Ecto neural progenitor cell (in vitro differentiated cells): ENCODE measurements at regions not wholly inside any gene's neighbourhood (a gene's known extent, or its start where the extent isn't known, plus 50 kb on each side); places are given as distances from the start of the nearest gene placed in this dataset.
"Not testable (repeated sequence)": the region's sequence is repeated elsewhere in the genome, so short reads cannot be mapped to it uniquely, and the experiment has no call there.

Experiments used
- DNase-seq: peaks from one replicate; pipeline ENCODE4 v3.0.0-alpha.2; 2018; ENCODE audit warnings: low spot score

DNA sequence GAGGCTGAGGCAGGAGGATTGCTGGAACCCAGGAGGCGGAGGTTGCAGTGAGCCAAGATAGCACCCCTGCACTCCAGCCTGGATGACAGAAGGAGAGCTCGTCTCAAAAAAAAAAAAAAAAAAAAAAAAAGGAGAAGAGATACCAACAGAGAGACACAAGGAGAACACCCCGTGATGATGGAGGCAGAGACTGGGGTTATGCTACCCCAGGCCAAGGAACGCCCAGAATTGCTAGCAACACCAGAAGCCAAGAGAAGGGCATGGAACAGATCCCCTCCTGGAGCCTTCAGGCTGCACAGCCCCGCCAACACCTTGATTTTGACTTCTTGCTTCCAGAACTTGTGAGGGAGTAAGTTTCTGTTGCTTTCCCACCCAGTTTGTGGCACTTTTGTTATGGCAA lies 148.0 kb upstream of the FOXN3 start:
- DNase-seq: no peak

DNA sequence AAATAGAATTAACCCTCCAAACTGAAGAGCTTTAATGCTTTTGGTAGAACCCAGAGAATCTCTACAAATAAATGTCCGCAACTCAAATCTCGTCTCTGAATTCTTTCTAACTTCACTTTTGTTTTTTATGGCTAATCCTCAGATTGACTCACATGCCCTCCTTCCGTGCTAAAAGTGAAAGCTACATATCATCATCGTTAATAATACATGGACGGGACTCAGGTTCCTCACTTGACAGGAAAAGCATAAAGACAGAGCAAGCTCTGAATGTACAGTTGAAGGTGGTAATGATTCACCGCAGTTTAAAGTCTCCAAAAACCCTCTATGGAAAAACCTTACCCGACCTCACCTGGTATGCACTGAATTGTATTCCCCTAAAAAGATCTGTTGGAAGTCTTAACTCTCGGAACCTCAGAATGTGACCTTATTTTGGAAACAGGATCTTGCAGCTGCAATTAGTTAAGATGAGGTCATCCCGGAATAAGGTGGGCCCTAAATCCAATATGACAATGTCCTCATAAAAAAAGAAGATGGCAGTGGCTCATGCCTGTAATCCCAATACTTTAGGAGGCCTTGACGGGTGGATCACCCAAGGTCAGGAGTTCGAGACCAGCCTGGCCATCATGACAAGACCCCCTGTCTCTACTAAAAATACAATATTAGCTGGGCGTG lies 147.4 kb upstream of the FOXN3 start:
- DNase-seq: no peak

DNA sequence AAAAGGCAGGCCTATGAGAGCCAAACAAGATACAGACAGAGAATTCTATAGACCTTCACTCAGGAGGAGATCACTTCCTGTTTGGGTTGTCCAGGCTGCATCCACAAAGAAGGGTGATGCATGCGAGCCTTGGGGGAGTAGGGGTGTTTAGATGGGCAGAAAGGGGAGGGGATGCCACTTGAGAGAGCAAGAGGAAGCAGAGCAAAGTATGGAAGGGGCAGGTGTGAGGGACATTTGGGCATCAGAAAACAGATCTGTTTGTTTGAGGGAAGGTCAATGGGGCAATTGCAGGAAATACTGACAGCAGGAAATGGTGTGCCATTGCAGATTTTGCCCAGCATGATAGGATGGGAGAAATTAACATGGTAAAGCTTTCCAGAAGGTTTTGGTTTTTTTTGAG lies 146.4 kb upstream of the FOXN3 start:
- no peak for DNase-seq

DNA sequence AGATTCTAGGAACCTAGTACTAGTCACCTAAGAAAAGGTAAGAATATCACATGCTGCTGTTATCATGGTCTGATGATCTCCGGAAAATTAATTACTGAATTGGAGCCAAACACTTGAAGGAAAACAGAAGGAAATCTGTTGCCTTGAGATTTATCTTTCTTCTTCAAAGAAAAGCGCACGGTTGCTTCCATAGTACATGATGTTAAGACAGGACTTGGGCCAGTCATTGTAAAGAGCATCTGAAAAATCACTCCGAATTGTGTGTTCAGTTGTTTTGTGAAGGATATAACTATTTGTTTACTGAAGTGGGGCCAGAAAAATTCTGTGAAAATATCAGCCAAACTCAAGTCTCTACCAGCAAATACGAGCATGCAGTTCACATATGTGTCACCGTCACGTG lies 134.9 kb upstream of the FOXN3 start:
- DNase-seq: no peak

DNA sequence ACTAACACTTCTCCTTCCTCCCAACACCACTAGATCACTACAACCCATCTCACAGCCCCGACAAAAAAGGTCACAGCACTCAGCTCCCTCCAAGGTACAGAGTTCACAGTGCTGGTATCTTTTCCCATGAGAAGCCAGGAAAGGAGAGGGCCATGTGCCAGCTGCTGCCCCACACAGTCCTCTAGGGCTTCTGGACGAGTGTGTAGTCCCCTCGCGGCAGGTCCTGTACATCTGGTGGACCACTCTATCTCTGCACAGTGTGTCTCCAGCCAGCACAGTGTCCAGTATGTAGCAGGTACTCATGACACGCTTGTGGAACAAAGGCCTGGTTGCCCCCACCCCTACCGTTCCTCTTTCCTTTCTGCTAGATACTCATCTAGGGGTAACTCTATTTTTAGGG lies 134.4 kb upstream of the FOXN3 start:
- no peak for DNase-seq

DNA sequence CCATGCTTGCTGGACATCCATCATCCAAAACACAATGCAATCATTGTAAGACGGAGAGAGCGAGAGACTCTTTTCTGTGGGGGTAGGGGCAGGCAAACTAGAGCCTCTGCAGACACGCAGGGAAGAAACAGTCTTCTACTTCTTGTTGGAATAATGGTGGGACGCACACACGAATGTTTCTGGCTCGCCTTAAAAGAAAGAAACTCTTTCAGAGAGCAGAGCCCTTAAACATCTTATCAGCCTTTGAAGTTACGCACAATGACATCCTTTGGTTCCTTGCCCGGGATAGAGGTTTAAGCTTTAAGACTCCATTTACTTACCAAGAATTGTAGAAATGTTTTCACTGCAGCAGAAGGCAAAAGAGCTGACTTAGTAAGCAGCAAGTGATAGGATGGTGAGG lies 133.8 kb upstream of the FOXN3 start:
- DNase-seq: no peak

DNA sequence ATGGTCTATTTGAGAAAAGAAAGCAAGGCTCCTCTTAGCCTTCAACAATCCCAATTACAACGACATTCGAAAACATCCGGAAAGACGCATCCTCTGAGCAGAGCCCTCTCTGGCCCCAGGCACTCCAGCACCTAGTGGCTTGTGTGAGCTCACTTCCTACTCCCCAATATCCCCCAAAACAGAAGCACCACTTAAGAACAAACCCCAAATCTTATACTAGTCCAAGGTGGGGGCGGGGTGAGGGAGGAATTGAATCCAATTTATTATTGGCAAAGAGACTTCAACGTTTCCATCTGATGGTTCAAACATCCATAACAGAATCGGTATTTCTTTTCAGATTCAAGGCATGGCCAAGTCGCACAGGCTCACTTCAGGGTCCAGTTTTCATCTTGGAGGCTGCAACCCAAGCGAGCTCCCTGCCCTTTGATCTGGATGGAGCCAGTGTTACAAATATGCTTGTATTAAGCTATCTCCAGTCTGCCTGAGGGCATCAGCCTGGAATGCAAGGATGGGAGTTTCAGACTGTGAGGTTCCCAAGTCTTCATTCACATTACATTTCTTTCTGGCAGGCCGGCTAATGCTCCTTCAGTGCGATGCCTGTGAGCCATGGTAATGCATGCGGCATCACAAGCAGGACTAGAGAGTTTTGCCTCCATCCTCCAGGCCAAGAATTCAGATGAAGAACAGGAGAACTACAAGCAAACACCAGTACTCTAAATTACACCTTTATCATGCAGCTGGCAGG lies 132.5 kb upstream of the FOXN3 start:
- peak; percentile 61 for DNase-seq

DNA sequence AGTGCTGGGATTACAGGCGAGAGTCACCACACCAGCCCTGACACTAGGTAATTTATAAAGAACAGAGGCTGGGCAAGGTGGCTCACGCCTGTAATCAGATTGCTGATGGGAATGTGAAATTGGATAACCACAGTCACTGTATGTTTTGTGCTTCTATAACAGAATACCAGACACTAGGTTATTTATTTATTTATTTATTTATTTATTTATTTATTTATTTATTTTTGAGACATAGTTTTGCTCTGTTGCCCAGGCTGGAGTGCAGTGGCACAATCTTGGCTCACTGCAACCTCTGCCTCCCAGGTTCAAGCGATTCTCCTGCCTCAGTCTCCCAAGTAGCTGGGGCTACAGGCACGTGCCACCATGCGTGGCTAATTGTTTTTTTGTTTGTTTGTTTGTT lies 130.0 kb upstream of the FOXN3 start:
- DNase-seq: not testable (repeated sequence)

DNA sequence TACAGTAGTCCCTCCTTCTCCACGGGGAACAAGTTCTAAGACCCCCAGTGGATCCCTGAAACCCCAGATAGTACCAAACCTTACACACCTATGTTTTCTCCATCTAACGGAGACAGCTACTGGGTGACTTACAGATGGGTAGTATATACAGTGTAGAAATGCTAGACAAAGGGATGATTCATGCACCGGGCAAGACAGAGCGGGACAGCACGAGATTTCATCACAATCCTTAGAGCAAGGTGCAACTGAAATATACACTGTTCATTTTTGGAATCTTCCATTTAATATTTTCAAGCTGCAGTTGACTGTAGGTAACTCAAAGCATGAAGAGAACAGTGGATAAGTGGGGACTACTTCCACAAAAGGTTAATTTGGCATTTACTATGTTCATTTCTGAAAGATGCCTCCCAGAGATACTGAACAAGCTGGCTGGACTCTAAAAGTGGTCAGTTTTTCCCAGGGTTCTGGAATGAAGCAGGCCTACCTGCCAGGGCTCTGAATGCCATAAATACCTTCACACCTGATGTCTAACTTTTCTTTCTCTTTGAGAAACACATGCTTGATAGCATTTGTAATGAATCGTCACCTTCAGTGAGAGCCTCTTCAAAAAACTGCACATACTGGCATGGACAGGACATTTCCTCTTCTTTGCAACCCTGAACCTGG lies 127.7 kb upstream of the FOXN3 start:
- no peak for DNase-seq

DNA sequence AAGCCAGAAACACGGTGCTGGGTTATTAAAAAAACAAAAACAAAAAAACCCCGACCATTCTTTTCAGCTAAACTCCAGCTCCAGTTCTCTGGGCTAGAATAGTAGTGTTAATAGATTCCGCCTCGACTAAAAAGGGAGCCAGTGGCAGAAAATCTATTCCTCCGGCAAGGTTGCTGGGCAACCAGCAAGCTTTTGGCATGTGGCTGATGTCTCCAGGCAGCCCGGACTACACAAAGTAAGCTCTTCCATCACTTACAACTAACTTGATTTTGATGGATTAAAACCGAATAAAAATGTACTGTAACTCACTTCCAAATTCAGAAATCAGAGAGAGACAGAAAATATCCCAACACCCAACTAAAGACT lies 126.4 kb upstream of the FOXN3 start:
- peak; percentile 69 for DNase-seq

DNA sequence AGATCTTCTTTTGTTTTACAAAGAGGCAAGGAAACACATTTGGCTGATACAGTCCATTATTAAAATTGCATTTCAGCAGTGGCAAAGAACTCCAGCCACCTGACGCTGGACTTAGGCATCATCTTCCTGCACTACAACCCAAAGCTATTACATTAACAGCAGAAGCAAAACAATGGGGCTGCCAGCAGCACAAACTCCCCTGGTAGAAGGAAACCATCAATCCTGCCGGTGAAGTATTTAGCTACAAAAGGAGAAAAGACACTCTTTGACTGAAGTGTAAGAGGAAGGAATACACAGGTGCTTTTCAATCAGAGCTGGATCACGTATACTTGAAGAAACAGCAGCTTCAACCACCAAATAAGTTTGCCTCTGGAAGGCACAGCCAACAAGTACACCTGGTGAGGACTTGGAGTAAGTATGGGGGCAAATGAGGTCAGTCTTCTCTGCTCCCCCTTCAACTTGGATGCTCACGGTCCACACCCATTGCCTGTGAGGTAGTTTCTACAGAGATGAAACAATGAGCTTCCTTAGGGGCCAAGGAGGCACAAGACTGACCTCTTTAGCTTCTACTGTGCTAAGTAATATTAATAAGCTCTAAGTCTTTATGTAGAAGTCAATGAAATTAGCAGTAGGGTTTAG lies 125.9 kb upstream of the FOXN3 start:
- no peak for DNase-seq

DNA sequence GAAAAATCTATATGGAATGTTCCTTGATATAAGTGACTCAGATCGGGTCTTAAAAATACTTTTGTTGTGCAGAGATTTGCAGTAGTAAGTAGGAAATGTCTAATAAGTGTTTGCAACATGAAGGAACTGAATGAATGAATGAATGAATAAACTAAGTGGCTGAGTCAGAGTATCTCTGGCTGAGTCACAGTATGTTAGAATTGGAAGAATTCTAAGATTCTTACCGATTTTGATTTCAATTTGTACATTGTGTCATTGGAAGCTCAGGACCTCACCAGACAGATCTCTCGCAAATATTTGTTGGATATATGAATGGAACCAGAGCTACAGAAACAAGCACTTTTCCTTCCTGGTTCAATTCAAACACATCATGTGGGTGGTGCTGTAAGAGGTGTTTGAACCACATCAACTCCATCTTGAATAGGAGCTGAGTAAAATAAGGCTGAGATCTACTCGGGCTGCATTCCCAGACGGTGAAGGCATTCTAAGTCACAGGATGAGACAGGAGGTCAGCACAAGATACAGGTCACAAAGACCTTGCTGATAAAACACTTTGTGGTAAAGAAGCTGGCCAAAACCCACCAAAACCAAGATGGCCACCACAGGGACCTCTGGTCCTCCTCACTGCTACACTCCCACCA lies 123.9 kb upstream of the FOXN3 start:
- DNase-seq: no peak

DNA sequence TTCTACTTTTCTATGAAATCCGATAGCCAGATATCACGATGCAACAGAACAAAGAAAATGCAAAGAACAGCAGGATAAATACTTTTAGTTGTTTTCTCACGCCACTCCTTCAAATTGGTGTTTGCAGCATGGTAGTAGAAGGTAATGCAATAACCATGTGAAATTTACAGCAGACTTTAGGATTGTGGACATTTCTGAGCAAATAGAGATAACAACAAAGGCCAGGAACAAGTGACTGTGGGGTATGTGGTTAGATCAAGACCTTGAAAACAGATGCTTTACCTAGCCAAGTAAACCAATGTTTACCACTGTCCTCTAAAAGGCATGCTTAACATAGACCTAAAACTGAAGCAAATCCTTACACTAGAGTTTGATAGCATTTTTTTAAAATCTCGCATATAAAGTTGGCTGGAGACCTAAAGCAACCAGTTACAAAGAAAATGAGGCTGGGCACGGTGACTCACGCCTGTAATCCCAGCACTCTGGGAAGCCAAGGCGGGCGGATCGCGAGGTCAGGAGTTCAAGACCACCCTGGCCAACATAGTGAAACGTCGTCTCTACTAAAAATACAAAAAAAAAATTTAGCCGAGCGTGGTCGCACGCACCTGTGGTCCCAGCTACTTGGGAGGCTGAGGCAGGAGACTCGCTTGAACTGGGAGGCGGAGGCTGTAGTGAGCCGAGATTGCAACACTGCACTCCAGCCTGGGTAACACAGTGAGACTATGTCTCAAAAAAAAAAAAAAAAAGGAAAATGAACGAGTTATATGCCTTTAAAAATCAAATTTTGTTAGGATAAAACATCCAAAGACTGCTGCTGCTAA lies 123.2 kb upstream of the FOXN3 start:
- DNase-seq: no peak

DNA sequence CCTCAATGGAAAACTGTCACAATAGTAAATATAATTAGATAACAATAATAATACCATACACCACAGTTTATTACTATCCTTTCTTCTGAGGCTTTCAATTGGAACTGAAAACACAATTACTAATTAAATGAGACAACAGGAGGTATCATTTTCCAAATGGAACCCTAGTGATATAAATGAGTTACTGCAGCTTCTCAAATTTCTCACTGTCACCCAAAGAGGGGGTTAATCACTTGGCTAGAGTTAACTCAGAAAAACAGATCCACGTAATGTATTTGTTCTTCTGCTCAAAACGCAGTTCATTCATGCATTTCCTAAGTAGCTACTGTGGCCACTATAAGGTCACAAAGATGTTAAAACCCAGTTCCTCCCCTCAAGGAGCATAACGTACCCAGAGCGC lies 120.9 kb upstream of the FOXN3 start:
- DNase-seq: no peak

DNA sequence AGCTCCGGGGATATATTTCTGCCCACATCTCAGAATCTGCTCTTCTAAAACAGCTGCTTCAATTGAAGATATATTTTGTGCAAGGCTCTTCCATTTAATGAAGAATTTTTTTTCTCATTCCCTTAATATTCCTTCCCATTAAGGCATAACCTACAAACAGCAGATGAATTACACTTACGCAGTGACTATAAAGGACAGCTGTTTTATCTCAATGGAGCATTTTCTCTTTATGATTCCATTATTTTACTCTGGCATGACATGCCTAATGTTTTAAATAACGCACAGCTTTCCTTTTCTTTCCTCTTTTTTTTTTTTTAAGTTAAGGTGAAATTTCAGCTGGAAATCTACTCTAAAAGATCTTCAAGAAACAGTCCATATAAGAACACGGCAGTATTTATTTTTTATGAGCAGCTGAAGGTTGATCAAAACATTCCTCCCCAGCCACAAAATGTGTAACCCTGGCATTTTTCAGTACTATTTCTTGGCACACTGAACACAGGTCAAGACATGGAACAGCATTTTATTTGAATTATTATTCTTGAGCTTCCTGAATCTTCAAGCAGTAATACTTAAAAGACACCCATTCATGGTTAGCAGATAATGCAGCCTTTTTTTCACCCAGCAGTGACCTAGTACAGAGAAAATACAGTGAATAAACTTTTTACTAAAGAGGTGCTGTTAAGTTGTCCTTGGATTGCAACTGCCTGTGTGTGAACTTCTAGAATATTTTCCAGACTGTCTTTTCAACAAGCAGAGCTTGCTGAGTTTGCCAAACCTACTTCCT lies 118.1 kb upstream of the FOXN3 start:
- no peak for DNase-seq

DNA sequence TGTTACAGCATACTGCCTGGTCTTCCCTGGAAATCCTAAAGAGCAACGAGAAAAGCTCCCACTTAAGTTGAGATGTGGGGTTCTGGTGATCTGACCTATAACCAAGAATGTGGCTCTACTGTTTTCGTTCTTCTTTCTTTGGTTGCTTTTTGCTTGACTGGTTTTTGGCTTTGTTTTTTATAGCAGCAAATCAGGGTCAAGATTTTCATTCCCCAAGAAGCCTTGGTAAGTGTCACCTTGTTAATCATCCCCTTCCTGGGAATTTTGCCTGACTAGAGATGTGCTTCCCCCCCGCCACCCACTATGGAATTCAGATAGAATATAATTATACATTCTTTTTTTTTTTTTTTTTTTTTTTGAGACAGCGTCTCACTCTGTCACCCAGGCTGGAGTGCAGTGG lies 116.7 kb upstream of the FOXN3 start:
- no peak for DNase-seq

DNA sequence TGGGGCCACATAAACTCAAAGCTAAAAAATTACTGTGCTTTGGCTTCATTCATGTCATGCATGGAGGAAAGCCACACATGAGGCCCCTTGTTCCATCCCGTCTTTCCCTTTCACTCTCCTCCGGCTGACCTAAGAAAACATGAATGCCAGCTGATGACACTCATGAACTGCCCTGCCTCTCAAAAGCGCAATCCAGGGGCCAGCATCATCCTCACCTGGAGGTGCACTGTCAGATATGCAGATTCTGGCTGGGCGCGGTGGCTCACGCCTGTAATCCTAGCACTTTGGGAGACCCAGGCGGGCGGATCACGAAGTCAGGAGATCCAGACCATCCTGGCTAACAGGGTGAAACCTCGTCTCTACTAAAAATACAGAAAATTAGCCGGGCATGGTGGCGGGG lies 116.1 kb upstream of the FOXN3 start:
- DNase-seq: no peak

DNA sequence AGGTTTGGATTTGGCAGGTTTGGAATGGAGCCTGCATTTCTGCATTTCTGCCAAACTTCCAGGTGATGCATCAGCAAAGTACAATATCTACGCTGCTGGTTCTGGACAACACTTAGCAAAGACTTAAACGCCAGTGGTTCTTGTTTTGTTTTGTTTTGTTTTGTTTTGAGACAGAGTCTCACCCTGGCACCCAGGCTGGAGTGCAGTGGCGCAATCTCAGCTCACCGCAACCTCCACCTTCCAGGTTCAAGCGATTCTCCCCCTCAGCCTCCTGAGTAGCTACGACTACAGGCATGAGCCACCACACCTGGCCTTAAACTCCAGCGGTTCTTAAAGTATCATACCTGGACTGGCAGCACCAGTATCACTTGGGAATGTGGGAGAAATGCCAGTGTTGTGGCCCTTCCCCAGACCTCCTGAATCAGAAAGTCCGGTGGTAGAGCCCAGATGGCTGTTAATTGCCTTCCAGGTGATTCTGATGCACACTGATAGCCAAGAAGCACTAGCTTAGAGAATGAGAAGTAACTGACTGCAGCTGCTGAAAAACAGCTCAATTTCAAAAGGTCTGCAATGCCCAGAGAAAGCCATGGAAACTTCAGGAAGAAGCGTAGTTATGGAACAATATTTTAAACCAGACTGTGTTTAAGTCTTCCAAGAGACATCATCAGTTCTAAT lies 114.8 kb upstream of the FOXN3 start:
- no peak for DNase-seq

DNA sequence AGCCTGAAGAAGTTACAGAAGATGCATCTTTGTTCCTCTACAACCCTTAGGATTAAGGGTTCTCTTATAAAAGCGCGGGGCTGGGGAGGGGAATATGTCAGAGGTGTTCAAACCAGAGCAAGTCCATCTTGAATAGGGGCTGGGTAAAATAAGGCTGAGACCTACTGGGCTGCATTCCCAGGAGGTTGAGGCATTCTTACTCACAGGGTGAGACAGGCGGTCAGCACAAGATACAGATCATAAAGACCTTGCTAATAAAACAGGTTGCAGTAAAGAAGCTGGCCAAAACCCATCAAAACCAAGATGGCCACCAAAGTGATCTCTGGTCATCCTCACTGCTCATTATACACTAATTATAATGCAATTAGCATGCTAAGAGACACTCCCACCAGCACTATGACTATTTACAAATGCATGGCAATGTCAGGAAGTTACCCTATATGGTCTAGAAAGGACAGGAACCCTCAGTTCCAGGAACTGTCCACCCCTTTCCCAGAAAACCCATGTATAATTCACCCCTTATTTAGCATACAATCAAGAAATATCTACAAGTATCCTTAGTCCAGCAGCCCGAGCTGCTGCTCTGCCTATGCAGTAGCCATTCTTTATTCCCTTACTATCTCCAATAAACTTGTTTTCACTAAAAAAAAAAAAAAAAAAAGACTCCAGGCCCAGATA lies 108.1 kb upstream of the FOXN3 start:
- DNase-seq: no peak

DNA sequence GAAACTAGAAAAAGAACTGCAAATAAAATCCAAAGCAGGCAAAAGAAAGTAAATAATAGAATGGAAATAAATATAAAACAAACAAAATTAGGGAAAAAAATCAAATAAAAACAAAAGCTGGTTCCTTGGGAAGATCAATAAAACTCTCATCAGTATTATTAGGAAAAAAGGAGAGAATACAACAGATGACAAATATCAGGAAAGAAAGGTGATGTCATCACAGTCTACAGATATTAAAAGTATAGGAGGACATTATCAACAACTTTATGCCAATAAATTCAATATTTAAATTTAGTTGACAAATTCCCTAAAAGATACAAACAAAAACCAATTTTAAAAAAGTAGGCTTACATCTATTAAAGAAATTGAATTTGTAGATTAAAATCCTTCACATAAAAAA lies 107.4 kb upstream of the FOXN3 start:
- DNase-seq: no peak
